Breast epithelium (tissue), 3 donors: ENCODE measurements at regions not wholly inside any gene's neighbourhood (a gene's known extent, or its start where the extent isn't known, plus 50 kb on each side); places are given as distances from the start of the nearest gene placed in this dataset.
"Not testable (repeated sequence)": the region's sequence is repeated elsewhere in the genome, so short reads cannot be mapped to it uniquely, and the experiment has no call there.

Source experiments
- CTCF ChIP-seq, 3 donors: fragments of 450-650 bp; IDR thresholded peaks; one replicate each; pipeline ENCODE4 v1.5.1; 2016 to 2017; ENCODE audit warnings: antibody characterized with exemption in 3 of 3, mild to moderate bottlenecking in 3 of 3, moderate library complexity in 3 of 3
- POLR2A ChIP-seq: fragments of 450-650 bp; IDR thresholded peaks from one replicate; pipeline ENCODE4 v1.6.1; 2016; ENCODE audit warnings: antibody characterized with exemption, mild to moderate bottlenecking, moderate library complexity

GRCh38 chr15:84534561-84535235, 66.1 kb upstream of the ZSCAN2 start:
- TF ChIP-seq CTCF (IDR thresholded peaks at IDR 0.05); POLR2A: not testable (repeated sequence)
